HuH-7.5 (cell line): ENCODE measurements at regions not wholly inside any gene's neighbourhood (a gene's known extent, or its start where the extent isn't known, plus 50 kb on each side); places are given as distances from the start of the nearest gene placed in this dataset.

Source experiments
- DNase-seq: peaks from one replicate; pipeline ENCODE4 v3.0.0; 2011; ENCODE audit warnings: low spot score

- no peak for DNase-seq
Measured at GRCh38 chr7:156307193-156307592, 333.4 kb upstream of the RNF32 start.

DNA sequence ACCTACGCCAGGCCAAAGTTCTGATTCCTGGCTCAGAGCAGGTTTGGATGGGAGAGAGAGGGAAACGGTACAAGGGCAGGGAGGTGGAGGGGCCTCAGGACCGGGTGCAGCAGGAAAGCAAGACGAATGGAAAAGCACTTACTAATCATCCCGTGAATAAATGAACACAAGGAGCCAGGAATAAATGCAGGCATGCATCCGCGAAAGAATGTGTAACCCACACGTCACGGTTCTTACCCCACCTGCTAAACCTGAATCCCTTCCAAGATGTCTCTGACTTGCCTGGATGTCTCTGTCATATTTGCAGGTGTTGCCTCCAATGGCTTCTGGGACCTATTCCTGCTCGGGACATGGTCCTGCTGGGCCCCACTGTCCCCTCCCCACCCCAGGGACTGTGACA, 335.2 kb upstream of the RNF32 start:
- DNase-seq = no peak

- DNase-seq = no peak
Measured at GRCh38 chr7:156282816-156283215, 357.8 kb upstream of the RNF32 start.

DNA sequence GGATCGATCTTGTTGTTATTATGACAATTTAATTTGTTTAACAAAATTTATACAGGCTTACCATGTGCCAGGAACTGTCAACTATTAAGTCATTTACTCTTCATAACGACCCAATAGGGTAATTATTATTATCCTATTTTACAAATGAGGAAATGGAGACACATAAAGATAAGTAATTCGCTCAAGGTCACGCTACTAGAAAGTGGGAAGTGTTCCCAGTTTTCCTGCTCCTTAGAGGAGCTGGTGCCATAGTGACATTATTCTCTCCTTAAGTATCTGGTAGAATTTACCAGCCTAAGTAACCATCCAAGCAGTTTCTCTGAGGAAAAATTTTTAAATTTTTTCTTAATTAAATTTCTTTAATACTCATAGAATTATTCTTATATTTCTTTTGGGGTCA, 360.9 kb upstream of the RNF32 start:
- DNase-seq = no peak

GRCh38 chr7:156275292-156275691, 365.3 kb upstream of the RNF32 start:
- no peak for DNase-seq

DNA sequence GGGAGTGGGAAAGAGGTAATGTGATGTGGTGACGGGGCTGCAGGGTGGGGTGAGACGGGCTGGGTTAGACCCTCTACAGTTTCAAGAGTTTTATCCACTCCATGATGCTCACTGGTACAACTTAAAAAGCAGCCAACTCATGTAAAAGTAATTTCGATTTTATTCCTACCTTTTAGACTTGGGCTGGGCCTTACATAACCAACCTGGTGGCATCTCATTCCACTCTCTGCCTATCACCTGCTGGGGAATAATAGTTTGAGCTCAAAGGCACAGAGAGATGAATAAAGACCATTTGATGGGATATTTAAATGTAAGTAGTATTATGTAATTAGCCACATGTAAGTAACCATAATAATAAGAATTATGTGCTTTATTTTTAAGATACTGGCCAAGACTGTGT, 366.0 kb upstream of the RNF32 start:
- DNase-seq = no peak

DNA sequence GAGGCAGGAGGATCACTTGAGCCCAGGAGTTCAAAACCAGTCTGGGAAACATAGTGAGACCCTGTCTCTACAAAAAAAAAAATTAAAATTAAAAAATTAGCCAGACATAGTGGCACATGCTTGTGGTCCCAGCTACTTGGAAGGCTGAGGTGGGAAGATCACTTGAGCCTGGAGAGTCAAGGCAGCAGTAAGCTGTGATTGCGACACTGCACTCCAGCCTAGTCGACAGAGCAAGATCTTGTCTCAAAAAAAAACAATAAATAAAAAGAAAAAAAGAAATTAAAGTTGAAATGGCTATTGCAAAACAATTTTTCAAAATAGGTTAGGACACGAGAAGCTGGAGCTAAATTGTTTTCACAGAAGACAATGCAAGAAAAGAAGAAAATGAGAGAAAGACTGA, 379.0 kb upstream of the RNF32 start:
- no peak for DNase-seq

- no peak for DNase-seq
Measured at GRCh38 chr7:156257904-156258303, 382.7 kb upstream of the RNF32 start.

GRCh38 chr7:156255635-156256034, 384.9 kb upstream of the RNF32 start:
- no peak for DNase-seq

GRCh38 chr7:156251861-156252260, 388.7 kb upstream of the RNF32 start:
- no peak for DNase-seq

- DNase-seq = no peak
Measured at GRCh38 chr7:156240532-156240931, 400.0 kb upstream of the RNF32 start.

GRCh38 chr7:156238366-156239133, 402.0 kb upstream of the RNF32 start:
- DNase-seq = no peak

DNA sequence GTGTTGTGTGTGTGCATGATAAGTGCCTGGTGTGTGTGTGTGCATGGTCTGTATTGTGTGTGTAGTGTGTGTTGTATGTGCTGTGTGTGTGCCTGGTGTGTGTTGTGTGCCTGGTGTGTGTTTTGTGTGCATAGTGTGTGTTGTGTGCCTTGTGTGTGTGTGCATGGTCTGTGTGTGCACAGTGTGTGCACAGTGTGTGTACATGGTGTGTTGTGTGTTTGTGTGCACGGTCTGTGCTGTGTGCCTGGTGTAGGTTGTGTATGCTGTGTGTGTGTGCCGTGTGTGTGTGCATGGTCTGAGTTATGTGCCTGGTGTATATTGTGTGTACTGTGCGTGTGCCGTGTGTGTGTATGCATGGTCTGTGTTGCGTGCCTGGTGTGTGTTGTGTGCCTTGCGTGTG, 403.0 kb upstream of the RNF32 start:
- DNase-seq = no peak

- DNase-seq = no peak
Measured at GRCh38 chr7:156236936-156237599, 403.5 kb upstream of the RNF32 start.

- DNase-seq = no peak
Measured at GRCh38 chr7:156236181-156236889, 404.2 kb upstream of the RNF32 start.

GRCh38 chr7:156234666-156235494, 405.7 kb upstream of the RNF32 start:
- no peak for DNase-seq

DNA sequence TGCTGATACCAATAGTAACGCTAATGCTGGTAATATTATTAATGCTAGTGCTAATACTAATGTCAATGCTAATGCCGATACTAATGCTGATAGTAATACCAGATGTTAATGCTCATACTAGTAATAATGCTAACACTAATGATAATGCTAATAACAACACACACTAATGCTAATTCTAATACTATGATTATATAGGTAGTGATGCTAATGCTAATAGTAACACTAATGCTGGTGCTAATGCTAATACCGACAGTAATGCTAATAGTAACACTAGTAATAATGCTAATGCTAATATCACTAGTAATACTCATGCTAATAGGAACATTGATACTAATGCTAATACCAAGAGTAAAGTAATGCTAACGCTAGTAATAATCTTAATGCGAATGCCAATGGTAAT, 406.4 kb upstream of the RNF32 start:
- DNase-seq = no peak

- DNase-seq = no peak
Measured at GRCh38 chr7:156232931-156233705, 407.5 kb upstream of the RNF32 start.

DNA sequence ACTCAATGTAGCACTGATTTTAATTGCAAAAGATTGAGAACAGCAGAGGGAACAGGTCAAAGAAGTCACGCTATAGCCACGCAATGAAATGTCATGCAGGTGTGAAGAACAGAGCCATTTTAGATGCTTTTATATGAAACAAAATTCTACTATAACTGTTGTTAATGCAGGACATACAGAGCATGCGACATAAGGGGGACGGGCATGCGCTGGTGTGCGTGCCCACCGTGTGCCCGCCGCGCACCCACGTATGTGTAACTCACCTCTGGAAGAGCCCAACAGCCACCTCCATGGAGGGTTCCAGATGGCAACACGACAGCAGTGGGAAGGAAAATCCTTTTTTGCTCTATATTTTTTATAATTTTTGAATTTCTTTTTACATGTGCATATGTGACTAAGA, 410.0 kb upstream of the RNF32 start:
- no peak for DNase-seq

- no peak for DNase-seq
Measured at GRCh38 chr7:156224833-156225225, 412.6 kb upstream of the SHH start.
